Neural progenitor cell (in vitro differentiated cells): ENCODE measurements at regions not wholly inside any gene's neighbourhood (a gene's known extent, or its start where the extent isn't known, plus 50 kb on each side); places are given as distances from the start of the nearest gene placed in this dataset.

Source experiments
- EZH2 ChIP-seq: fragments of 200-600 bp; sonication (generic); IDR thresholded peaks from 2 replicates; pipeline ENCODE4 v1.6.1; 2017; ENCODE audit warnings: antibody characterized with exemption, mild to moderate bottlenecking, moderate library complexity
- EZH2phosphoT487 ChIP-seq: fragments of 200-600 bp; sonication (generic); IDR thresholded peaks from 2 replicates; pipeline ENCODE4 v1.6.1; 2017; ENCODE audit warnings: antibody characterized with exemption
- TF ChIP-seq, protein P1 (sequence below): fragments of 200-600 bp; sonication (generic); IDR thresholded peaks from 2 replicates; pipeline ENCODE4 v1.5.1; 2017; ENCODE audit warnings: antibody characterized with exemption, mild to moderate bottlenecking

DNA sequence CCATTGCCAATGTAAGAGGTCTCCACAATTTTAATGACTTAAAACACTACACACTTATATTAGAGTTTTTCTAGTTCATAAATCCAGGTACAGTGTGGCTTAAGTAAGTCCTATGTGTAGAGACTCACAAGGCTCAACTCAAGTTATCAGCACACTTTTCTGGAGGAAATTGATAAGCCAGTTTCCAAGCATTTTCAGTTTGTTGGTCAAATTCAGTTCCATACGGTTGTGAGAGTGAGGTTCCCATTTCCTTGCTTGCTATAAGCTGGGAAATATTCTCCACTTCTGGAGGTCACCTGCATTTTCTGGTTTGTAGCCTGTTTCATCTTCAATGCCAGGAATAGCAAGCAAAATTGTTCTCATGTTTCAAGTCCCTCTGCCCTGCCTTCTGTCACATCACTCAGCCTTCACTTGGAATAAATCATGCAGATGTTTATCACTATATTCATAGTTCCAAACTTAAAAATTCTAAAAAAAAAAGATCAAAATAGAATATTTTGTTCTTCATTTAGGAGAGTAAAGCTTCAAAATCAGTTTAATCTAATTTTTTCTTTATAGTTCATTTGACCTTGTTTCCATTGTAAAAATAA is 1137.5 kb upstream of the INTU start:
- TF ChIP-seq, protein P1, sequence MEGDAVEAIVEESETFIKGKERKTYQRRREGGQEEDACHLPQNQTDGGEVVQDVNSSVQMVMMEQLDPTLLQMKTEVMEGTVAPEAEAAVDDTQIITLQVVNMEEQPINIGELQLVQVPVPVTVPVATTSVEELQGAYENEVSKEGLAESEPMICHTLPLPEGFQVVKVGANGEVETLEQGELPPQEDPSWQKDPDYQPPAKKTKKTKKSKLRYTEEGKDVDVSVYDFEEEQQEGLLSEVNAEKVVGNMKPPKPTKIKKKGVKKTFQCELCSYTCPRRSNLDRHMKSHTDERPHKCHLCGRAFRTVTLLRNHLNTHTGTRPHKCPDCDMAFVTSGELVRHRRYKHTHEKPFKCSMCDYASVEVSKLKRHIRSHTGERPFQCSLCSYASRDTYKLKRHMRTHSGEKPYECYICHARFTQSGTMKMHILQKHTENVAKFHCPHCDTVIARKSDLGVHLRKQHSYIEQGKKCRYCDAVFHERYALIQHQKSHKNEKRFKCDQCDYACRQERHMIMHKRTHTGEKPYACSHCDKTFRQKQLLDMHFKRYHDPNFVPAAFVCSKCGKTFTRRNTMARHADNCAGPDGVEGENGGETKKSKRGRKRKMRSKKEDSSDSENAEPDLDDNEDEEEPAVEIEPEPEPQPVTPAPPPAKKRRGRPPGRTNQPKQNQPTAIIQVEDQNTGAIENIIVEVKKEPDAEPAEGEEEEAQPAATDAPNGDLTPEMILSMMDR, result no peak
- TF ChIP-seq EZH2phosphoT487 (no peak), EZH2 (no peak)
